ENCODE measurements at regions not wholly inside any gene's neighbourhood (a gene's known extent, or its start where the extent isn't known, plus 50 kb on each side); places are given as distances from the start of the nearest gene placed in this dataset.

GRCh38 chr14:104328607-104329006 is 190.2 kb downstream of the KIF26A start:
- TF ChIP-seq, protein P1, sequence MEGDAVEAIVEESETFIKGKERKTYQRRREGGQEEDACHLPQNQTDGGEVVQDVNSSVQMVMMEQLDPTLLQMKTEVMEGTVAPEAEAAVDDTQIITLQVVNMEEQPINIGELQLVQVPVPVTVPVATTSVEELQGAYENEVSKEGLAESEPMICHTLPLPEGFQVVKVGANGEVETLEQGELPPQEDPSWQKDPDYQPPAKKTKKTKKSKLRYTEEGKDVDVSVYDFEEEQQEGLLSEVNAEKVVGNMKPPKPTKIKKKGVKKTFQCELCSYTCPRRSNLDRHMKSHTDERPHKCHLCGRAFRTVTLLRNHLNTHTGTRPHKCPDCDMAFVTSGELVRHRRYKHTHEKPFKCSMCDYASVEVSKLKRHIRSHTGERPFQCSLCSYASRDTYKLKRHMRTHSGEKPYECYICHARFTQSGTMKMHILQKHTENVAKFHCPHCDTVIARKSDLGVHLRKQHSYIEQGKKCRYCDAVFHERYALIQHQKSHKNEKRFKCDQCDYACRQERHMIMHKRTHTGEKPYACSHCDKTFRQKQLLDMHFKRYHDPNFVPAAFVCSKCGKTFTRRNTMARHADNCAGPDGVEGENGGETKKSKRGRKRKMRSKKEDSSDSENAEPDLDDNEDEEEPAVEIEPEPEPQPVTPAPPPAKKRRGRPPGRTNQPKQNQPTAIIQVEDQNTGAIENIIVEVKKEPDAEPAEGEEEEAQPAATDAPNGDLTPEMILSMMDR (IDR thresholded peaks at IDR 0.05): no peak
- TF ChIP-seq POLR2A (IDR thresholded peaks at IDR 0.05): no peak

Data from adrenal gland (tissue), 5 donors.